Lower lobe of right lung (tissue), 2 donors: ENCODE measurements at regions not wholly inside any gene's neighbourhood (a gene's known extent, or its start where the extent isn't known, plus 50 kb on each side); places are given as distances from the start of the nearest gene placed in this dataset.

Experiments used
- ATAC-seq, 2 donors: fragments of 200-7000 bp; cut with Tn5 transposase; one replicate each; pipeline ENCODE4 v1.9.1; 2020 to 2022; ENCODE audit warnings: mild to moderate bottlenecking in 2 of 2, moderate library complexity in 2 of 2
- DNase-seq: peaks from one replicate; pipeline ENCODE4 v3.0.0-alpha.2; 2020
- H3K27ac ChIP-seq: fragments of 200-600 bp; one replicate; pipeline ENCODE4 v1.8.0; 2022
- H3K27me3 ChIP-seq: fragments of 200-600 bp; one replicate; pipeline ENCODE4 v1.8.0; 2022; ENCODE audit warnings: low read depth
- H3K36me3 ChIP-seq: fragments of 200-600 bp; one replicate; pipeline ENCODE4 v1.8.0; 2022; ENCODE audit warnings: mild to moderate bottlenecking
- H3K4me1 ChIP-seq: fragments of 200-600 bp; one replicate; pipeline ENCODE4 v1.8.0; 2022
- H3K4me3 ChIP-seq: fragments of 200-600 bp; one replicate; pipeline ENCODE4 v1.8.0; 2022; ENCODE audit warnings: mild to moderate bottlenecking
- H3K9me3 ChIP-seq: fragments of 200-600 bp; one replicate; pipeline ENCODE4 v1.8.0; 2022
- CTCF ChIP-seq: fragments of 200-600 bp; IDR thresholded peaks from one replicate; pipeline ENCODE4 v1.8.0; 2022; ENCODE audit warnings: antibody characterized with exemption, mild to moderate bottlenecking
- intact Hi-C: fragments of 100-400 bp; cut with DNase I; formaldehyde crosslinking; loops from one replicate; pipeline ENCODE4 v1.11.0; 2022
- donor health status: DM: no; HTN: yes; CAD: no; lungs with severe emphysema.

- TF ChIP-seq CTCF, result no peak
These were observed 145.6 kb downstream of the AQP4 start for GRCh38 chr18:26719896-26720295.

GRCh38 chr18:26717123-26717719 is 148.3 kb downstream of the AQP4 start:
- ATAC-seq (no peak), DNase-seq (no peak)
- intact Hi-C loops, result no loop called here
- no peaks in the 10 kb centered on the region for H3K4me1 ChIP-seq
- TF ChIP-seq CTCF, result no peak
- H3K36me3 ChIP-seq, result no peaks in the 10 kb centered on the region
- no peak overlapping the region for H3K27ac ChIP-seq
- no peaks in the 10 kb centered on the region for H3K27me3 ChIP-seq
- no peak overlapping the region for H3K4me3 ChIP-seq
- no peaks in the 10 kb centered on the region for H3K9me3 ChIP-seq

More at GRCh38 chr18:26719896-26720295, 145.6 kb downstream of the AQP4 start:
- Histone ChIP-seq H3K4me3 (no peak overlapping the region), H3K27me3 (no peaks in the 10 kb centered on the region), H3K27ac (no peak overlapping the region), H3K4me1 (no peaks in the 10 kb centered on the region), H3K36me3 (no peaks in the 10 kb centered on the region), H3K9me3 (no peaks in the 10 kb centered on the region)
- intact Hi-C loops, result no loop called here
- ATAC-seq (peak in 1 of 2 donors; percentile 67), DNase-seq (no peak)

GRCh38 chr18:26714739-26715138 is 150.8 kb downstream of the AQP4 start:
- TF ChIP-seq CTCF, result no peak
- no peak for ATAC-seq
- intact Hi-C loops, result no loop called here

GRCh38 chr18:26711756-26712155 is 153.8 kb downstream of the AQP4 start:
- no peak for ATAC-seq
- H3K27me3 ChIP-seq, result no peaks in the 10 kb centered on the region
- intact Hi-C loops, result no loop called here
- no peaks in the 10 kb centered on the region for H3K36me3 ChIP-seq
- no peaks in the 10 kb centered on the region for H3K4me1 ChIP-seq
- H3K27ac ChIP-seq, result no peak overlapping the region
- no peak overlapping the region for H3K4me3 ChIP-seq
- H3K9me3 ChIP-seq, result no peaks in the 10 kb centered on the region
- no peak for DNase-seq
- no peak for TF ChIP-seq CTCF

More at GRCh38 chr18:26714739-26715138, 150.8 kb downstream of the AQP4 start:
- Histone ChIP-seq H3K27ac (no peak overlapping the region), H3K4me1 (no peaks in the 10 kb centered on the region), H3K9me3 (no peaks in the 10 kb centered on the region), H3K4me3 (no peak overlapping the region), H3K36me3 (no peaks in the 10 kb centered on the region), H3K27me3 (no peaks in the 10 kb centered on the region)
- no peak for DNase-seq

- Histone ChIP-seq H3K4me1 (no peaks in the 10 kb centered on the region), H3K27ac (no peak overlapping the region), H3K9me3 (no peaks in the 10 kb centered on the region), H3K4me3 (no peak overlapping the region), H3K36me3 (no peaks in the 10 kb centered on the region), H3K27me3 (no peaks in the 10 kb centered on the region)
- no peak for ATAC-seq
- intact Hi-C loops, result no loop called here
- no peak for TF ChIP-seq CTCF
- no peak for DNase-seq
These were observed 154.9 kb downstream of the AQP4 start for GRCh38 chr18:26710470-26711096.
